ENCODE measurements at regions not wholly inside any gene's neighbourhood (a gene's known extent, or its start where the extent isn't known, plus 50 kb on each side); places are given as distances from the start of the nearest gene placed in this dataset.
"Not testable (repeated sequence)": the region's sequence is repeated elsewhere in the genome, so short reads cannot be mapped to it uniquely, and the experiment has no call there.

DNA sequence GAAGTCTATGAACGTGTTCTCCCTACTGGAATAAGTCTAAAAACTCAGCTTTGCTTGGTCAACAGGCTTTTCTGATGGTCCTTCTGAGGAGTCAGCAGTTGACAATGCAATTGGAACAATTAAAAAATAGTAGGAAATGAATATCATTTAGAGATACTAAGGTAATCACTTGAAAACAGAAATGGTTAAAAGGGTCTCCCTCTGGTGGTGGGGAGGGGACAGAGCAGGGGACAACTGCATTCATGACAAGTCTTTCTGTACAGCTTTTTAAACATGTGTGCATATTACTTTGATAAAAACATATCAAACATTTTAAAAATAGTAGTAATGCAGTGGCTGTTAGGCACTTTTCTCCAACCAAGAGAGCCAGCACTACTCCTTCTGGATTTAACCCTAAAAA is 119.9 kb upstream of the FHIT start:
- peak; percentile 3 for DNase-seq (ENCODE audit: low read depth)
- H3K4me3 ChIP-seq (replicated peaks; ENCODE audit: low read depth, low read length), result no peak overlapping the region
- TF ChIP-seq CTCF (IDR thresholded peaks at IDR 0.05; ENCODE audit: low read length, missing control alignments), result peak; percentile 39

- no peak for DNase-seq (ENCODE audit: low read depth)
- TF ChIP-seq CTCF (IDR thresholded peaks at IDR 0.05; ENCODE audit: low read length, missing control alignments), result no peak
- H3K4me3 ChIP-seq (replicated peaks; ENCODE audit: low read depth, low read length), result no peak overlapping the region
These were observed 121.5 kb upstream of the FHIT start for GRCh38 chr3:61372723-61373122.

DNA sequence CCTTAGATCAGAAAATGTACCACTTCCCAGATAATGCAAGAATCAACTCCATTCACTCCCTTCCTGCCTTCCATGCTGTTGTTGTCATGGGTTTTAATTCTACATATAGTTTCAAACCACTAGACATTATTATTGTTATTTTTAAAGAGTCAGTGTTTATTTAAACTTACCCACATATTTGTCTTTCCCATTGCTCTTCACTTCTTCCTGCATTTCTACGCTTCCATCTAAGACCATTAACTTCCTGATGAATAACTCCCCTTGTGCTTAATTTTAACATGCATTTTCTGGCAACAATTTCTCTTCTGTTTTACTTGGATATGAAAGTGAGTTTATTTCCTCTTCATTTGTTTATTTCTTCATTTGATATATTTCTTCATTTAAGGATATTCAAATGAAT is 127.1 kb upstream of the FHIT start:
- no peak for DNase-seq (ENCODE audit: low read depth)
- TF ChIP-seq CTCF (IDR thresholded peaks at IDR 0.05; ENCODE audit: low read length, missing control alignments), result no peak
- H3K4me3 ChIP-seq (replicated peaks; ENCODE audit: low read depth, low read length), result no peak overlapping the region

- peak; percentile 36 for DNase-seq (ENCODE audit: low read depth)
- no peak overlapping the region for H3K4me3 ChIP-seq (replicated peaks; ENCODE audit: low read depth, low read length)
- peak; percentile 54 for TF ChIP-seq CTCF (IDR thresholded peaks at IDR 0.05; ENCODE audit: low read length, missing control alignments)
These were observed 130.6 kb upstream of the FHIT start for GRCh38 chr3:61381745-61382392.

- no peak for DNase-seq (ENCODE audit: low read depth)
- H3K4me3 ChIP-seq (replicated peaks; ENCODE audit: low read depth, low read length), result no peak overlapping the region
- TF ChIP-seq CTCF (IDR thresholded peaks at IDR 0.05; ENCODE audit: low read length, missing control alignments), result no peak
These were observed 136.6 kb upstream of the FHIT start for GRCh38 chr3:61387817-61388216.

DNA sequence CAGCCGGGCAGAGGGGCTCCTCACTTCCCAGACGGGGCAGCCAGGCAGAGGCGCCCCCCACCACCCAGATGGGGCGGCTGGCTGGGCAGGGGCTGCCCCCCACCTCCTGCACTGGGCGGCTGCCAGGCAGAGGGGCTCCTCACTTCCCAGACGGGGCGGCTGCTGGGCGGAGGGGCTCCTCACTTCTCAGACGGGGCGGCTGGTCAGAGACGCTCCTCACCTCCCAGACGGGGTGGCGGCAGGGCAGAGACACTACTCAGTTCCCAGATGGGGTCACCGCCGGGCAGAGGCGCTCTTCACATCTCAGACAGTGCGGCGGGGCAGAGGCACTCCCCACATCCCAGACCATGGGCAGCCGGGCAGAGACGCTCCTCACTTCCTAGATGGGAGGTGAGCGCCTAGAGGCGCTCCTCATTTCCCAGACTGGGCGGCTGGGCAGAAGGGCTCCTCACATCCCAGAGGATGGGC is 142.3 kb upstream of the FHIT start:
- not testable (repeated sequence) for H3K4me3 ChIP-seq (replicated peaks; ENCODE audit: low read depth, low read length); DNase-seq (ENCODE audit: low read depth)

GRCh38 chr3:61401359-61401758 is 150.1 kb upstream of the FHIT start:
- no peak for DNase-seq (ENCODE audit: low read depth)
- TF ChIP-seq CTCF (IDR thresholded peaks at IDR 0.05; ENCODE audit: low read length, missing control alignments), result no peak
- no peak overlapping the region for H3K4me3 ChIP-seq (replicated peaks; ENCODE audit: low read depth, low read length)

Data from fibroblast of pulmonary artery (primary cell).